Naive thymus-derived CD4-positive, alpha-beta T cell (primary cell): ENCODE measurements at regions not wholly inside any gene's neighbourhood (a gene's known extent, or its start where the extent isn't known, plus 50 kb on each side); places are given as distances from the start of the nearest gene placed in this dataset.

Experiments
- ATAC-seq: fragments of 150-1000 bp; cut with Tn5 transposase; 2 replicates; pipeline ENCODE4 v1.10.0; 2021; ENCODE audit warnings: mild to moderate bottlenecking, moderate library complexity
- CTCF ChIA-PET: fragments of 350-600 bp; sonication (Branson Sonifier 250); formaldehyde crosslinking; loops from one replicate; lab custom pipeline; 2021; ENCODE audit warnings: antibody characterized with exemption; lab: Charles Lee
- POLR2A ChIA-PET: fragments of 350-600 bp; sonication (Branson Sonifier 250); formaldehyde crosslinking; loops from one replicate; lab custom pipeline; 2021; ENCODE audit warnings: antibody characterized with exemption, inconsistent platforms; lab: Charles Lee
- DNase-seq, 9 donors: peaks; one replicate each; pipeline versions ENCODE4 v3.0.0 to v3.0.0-alpha.2; 2020 to 2022; ENCODE audit warnings: mixed read lengths in 1 of 9
- H3K27ac ChIP-seq: one replicate; pipeline ENCODE4 v1.7.0; 2013; ENCODE audit warnings: mild to moderate bottlenecking, low read depth, low read length, moderate library complexity
- H3K27me3 ChIP-seq, 2 donors: one replicate each; pipeline ENCODE4 v1.7.0; 2013; ENCODE audit warnings: low read length in 2 of 2, mild to moderate bottlenecking in 2 of 2, moderate library complexity in 2 of 2; ENCODE audit not compliant: control insufficient read depth in 2 of 2, insufficient read depth in 2 of 2
- H3K36me3 ChIP-seq, 3 experiments: 1 replicate in 2 of 3; 2 replicates in 1 of 3; pipeline ENCODE4 v1.7.0; 2013; ENCODE audit warnings: low read length in 3 of 3, mild to moderate bottlenecking in 3 of 3, moderate library complexity in 1 of 3; ENCODE audit not compliant: insufficient read depth in 3 of 3, control insufficient read depth in 2 of 3
- H3K4me1 ChIP-seq, 2 donors: one replicate each; pipeline ENCODE4 v1.7.0; 2013; ENCODE audit warnings: low read length in 2 of 2, mild to moderate bottlenecking in 2 of 2, moderate library complexity in 1 of 2; ENCODE audit not compliant: control insufficient read depth in 2 of 2, insufficient read depth in 2 of 2
- H3K4me3 ChIP-seq: 2 replicates; pipeline ENCODE4 v1.7.0; 2013; ENCODE audit warnings: mild to moderate bottlenecking, low read length
- H3K9me3 ChIP-seq, 3 experiments: 1 replicate in 2 of 3; 2 replicates in 1 of 3; pipeline ENCODE4 v1.7.0; 2013; ENCODE audit warnings: low read length in 3 of 3; ENCODE audit not compliant: control insufficient read depth in 2 of 3
- H3K27ac Mint-ChIP-seq, 9 donors: one replicate each; pipeline ENCODE4 v1.8.0; 2020 to 2022; ENCODE audit warnings: mixed read lengths in 9 of 9, mild to moderate bottlenecking in 8 of 9, moderate library complexity in 5 of 9, inconsistent platforms in 2 of 9
- H3K27me3 Mint-ChIP-seq, 5 donors: one replicate each; pipeline ENCODE4 v1.8.0; 2021 to 2022; ENCODE audit warnings: mixed read lengths in 5 of 5, mild to moderate bottlenecking in 1 of 5
- H3K36me3 Mint-ChIP-seq, 5 donors: one replicate each; pipeline ENCODE4 v1.8.0; 2020 to 2022; ENCODE audit warnings: mixed read lengths in 5 of 5, mild to moderate bottlenecking in 3 of 5, inconsistent platforms in 1 of 5
- H3K4me1 Mint-ChIP-seq, 7 donors: one replicate each; pipeline ENCODE4 v1.8.0; 2020 to 2022; ENCODE audit warnings: mixed read lengths in 7 of 7, mild to moderate bottlenecking in 3 of 7, inconsistent platforms in 1 of 7
- H3K4me3 Mint-ChIP-seq, 10 donors: one replicate each; pipeline ENCODE4 v1.8.0; 2020 to 2022; ENCODE audit warnings: mild to moderate bottlenecking in 10 of 10, mixed read lengths in 10 of 10, moderate library complexity in 6 of 10, inconsistent platforms in 2 of 10
- H3K9me3 Mint-ChIP-seq, 11 donors: one replicate each; pipeline ENCODE4 v1.8.0; 2020 to 2022; ENCODE audit warnings: mixed read lengths in 11 of 11, mild to moderate bottlenecking in 4 of 11, inconsistent platforms in 1 of 11, moderate library complexity in 1 of 11
- intact Hi-C, 2 donors: fragments of 100-400 bp; cut with micrococcal nuclease; formaldehyde crosslinking; loops; one replicate each; pipeline ENCODE4 v1.15.1; 2023

DNA sequence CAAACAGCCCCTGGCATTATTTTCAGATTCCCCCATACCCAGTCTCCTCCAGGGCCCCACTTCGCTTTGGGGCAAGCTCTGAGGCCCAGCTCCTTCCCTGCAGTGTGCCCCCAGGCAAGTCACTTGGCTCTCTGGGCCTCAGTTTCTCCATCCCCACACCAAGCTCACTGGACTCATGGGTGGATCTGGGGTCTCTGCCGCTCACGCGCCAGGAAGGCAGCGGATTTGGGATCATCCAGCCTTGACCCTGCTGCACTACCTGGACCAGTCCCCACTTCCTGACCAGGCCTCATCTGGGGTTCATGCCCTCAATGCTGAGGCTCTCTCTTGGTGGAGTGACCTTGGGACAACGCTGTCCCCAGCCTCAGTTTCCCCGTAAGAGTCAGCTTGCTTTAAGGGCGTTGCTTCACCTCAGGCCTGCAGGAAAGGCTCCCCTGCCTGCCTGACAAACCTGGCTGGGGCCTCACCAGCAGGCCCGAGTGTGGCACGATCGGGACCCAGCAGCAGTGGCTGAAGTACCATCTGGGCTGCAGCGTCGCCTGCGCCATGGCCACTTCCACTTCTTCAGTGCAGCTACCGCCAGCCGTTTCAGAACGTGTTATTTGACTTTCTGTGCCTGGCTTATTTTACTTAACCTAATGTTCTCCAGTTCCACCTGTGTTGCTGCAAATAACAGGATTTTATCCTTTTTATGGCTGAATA is 519.6 kb upstream of the SEMA6A start:
- no peaks in the 10 kb centered on the region for H3K4me1 Mint-ChIP-seq

DNA sequence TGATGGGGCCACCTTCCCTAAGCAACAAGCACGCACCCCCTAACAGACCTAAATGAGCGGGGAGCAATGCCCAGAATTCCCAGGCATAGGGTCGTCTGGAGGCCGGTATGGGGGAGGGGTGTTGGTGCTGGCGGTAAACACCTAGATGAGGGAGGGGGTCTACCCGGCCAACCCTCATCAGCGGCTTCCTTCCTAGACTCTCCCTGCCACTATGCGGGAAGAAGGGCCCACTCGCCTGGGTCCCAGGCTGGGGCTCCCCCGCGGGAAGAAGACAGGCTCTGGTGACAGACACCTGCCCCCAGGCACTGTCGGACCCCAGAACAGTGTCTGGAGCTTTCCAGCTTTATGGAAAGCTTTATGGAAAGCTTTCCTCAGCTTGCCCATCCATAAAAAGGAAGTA is 519.0 kb upstream of the SEMA6A start:
- Mint-ChIP-seq H3K27ac (no peak overlapping the region), H3K9me3 (peaks cover 0 to 8% (median 3%) of the 10 kb centered on the region in 11 donors)

More for the DNA sequence above, 519.6 kb upstream of the SEMA6A start:
- Mint-ChIP-seq H3K9me3 (peaks cover 0 to 8% (median 3%) of the 10 kb centered on the region in 11 donors), H3K4me3 (no peak overlapping the region), H3K27ac (no peak overlapping the region), H3K36me3 (no peaks in the 10 kb centered on the region), H3K27me3 (no peaks in the 10 kb centered on the region)
- no peak for DNase-seq
- H3K9me3 ChIP-seq = no peaks in the 10 kb centered on the region
- H3K4me3 ChIP-seq = no peak overlapping the region
- CTCF ChIA-PET = no interaction called here
- POLR2A ChIA-PET = no interaction called here
- H3K4me1 ChIP-seq = no peaks in the 10 kb centered on the region
- intact Hi-C loops = no loop called here
- H3K36me3 ChIP-seq = no peaks in the 10 kb centered on the region
- H3K27me3 ChIP-seq = no peaks in the 10 kb centered on the region
- no peak overlapping the region for H3K27ac ChIP-seq
- no peak for ATAC-seq

DNA sequence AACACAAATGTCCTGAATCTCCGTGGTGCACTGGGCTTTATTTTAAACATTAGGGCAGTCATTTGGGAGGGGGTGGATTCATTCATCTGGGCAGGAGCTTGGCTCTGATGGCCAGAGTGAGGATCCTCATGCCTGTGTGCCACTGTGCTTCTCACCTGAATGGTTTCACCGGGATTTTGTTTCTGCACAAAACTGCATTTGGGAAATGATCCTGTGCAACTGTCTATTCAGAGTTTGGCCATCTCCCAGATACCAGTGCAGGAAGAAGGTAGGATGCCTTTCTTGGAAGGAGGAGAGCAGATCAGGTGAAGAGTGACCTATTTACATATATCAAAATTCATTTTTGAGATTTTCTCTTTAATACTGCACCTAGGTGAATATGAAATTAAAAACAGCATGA is 514.4 kb upstream of the SEMA6A start:
- H3K4me1 Mint-ChIP-seq = no peaks in the 10 kb centered on the region
- no peaks in the 10 kb centered on the region for H3K36me3 ChIP-seq
- H3K27me3 Mint-ChIP-seq = no peaks in the 10 kb centered on the region
- intact Hi-C loops = no loop called here
- DNase-seq (no peak), ATAC-seq (no peak)
- no peaks in the 10 kb centered on the region for H3K9me3 ChIP-seq
- H3K4me3 ChIP-seq = no peak overlapping the region
- no peaks in the 10 kb centered on the region for H3K27me3 ChIP-seq
- H3K9me3 Mint-ChIP-seq = peaks cover 0 to 3% (median 0%) of the 10 kb centered on the region in 11 donors
- H3K4me1 ChIP-seq = no peaks in the 10 kb centered on the region
- no peak overlapping the region for H3K27ac ChIP-seq
- no peak overlapping the region for H3K4me3 Mint-ChIP-seq
- no peaks in the 10 kb centered on the region for H3K36me3 Mint-ChIP-seq
- H3K27ac Mint-ChIP-seq = no peak overlapping the region
- ChIA-PET CTCF (no interaction called here), POLR2A (no interaction called here)

More for the DNA sequence above, 519.0 kb upstream of the SEMA6A start:
- no peaks in the 10 kb centered on the region for H3K4me1 Mint-ChIP-seq
- H3K27ac ChIP-seq = no peak overlapping the region
- H3K9me3 ChIP-seq = no peaks in the 10 kb centered on the region
- no peak overlapping the region for H3K4me3 ChIP-seq
- H3K36me3 Mint-ChIP-seq = no peaks in the 10 kb centered on the region
- H3K27me3 ChIP-seq = no peaks in the 10 kb centered on the region
- intact Hi-C loops = no loop called here
- ChIA-PET CTCF (no interaction called here), POLR2A (no interaction called here)
- ATAC-seq = no peak
- no peaks in the 10 kb centered on the region for H3K36me3 ChIP-seq
- no peaks in the 10 kb centered on the region for H3K27me3 Mint-ChIP-seq
- H3K4me1 ChIP-seq = no peaks in the 10 kb centered on the region
- no peak for DNase-seq
- H3K4me3 Mint-ChIP-seq = no peak overlapping the region

DNA sequence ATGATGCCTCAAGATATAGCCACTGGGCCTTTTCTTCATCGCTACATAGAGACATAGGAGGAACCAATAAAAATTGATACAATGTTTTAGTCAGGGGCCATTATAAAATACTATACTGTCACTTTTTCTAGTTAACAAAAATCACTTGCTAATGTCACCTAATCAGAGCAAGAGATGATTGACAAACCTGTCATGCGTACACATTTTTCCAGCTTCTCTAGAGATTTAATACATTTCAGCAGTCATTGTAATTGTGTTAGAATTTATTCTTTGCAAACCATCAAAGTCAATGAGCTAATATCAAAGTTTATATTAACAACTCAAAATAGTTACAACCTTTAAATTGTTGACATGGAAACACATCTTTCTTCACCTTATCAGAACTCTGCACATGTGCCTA is 513.6 kb upstream of the SEMA6A start:
- H3K9me3 ChIP-seq = no peaks in the 10 kb centered on the region
- H3K4me3 ChIP-seq = no peak overlapping the region
- Mint-ChIP-seq H3K36me3 (no peaks in the 10 kb centered on the region), H3K27me3 (no peaks in the 10 kb centered on the region), H3K9me3 (peaks cover 0 to 2% (median 0%) of the 10 kb centered on the region in 11 donors), H3K4me1 (no peaks in the 10 kb centered on the region), H3K27ac (no peak overlapping the region), H3K4me3 (no peak overlapping the region)
- no peaks in the 10 kb centered on the region for H3K4me1 ChIP-seq
- H3K27ac ChIP-seq = no peak overlapping the region
- no peaks in the 10 kb centered on the region for H3K36me3 ChIP-seq
- intact Hi-C loops = no loop called here
- CTCF ChIA-PET = no interaction called here
- no peak for DNase-seq
- no peak for ATAC-seq
- H3K27me3 ChIP-seq = no peaks in the 10 kb centered on the region
- POLR2A ChIA-PET = no interaction called here

DNA sequence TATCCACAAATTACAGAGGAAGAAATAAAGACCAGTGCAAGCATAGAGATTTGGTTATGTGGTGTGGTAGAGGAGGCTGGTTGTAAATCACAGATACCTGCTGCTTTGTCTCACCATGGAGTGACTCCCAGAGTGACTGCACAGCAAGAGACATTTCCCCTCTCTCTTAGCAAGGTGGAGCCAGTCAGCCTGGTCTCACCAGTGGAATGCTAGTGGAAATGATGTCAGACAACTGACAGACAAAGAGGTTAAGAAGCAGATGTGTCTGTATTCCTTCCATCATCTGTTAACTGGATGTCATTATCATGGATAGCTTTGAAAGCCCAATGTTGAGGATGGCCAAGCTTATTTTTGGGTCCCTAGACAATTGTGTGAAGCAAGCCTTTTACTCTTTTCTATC is 509.4 kb upstream of the SEMA6A start:
- DNase-seq (no peak), ATAC-seq (no peak)
- Mint-ChIP-seq H3K9me3 (peaks cover 0 to 3% (median 0%) of the 10 kb centered on the region in 11 donors), H3K4me1 (no peaks in the 10 kb centered on the region), H3K27ac (no peak overlapping the region), H3K36me3 (no peaks in the 10 kb centered on the region), H3K27me3 (no peaks in the 10 kb centered on the region), H3K4me3 (no peak overlapping the region)
- Histone ChIP-seq H3K4me3 (no peak overlapping the region), H3K9me3 (no peaks in the 10 kb centered on the region), H3K27me3 (no peaks in the 10 kb centered on the region), H3K36me3 (no peaks in the 10 kb centered on the region), H3K27ac (no peak overlapping the region), H3K4me1 (no peaks in the 10 kb centered on the region)
- CTCF ChIA-PET = no interaction called here
- POLR2A ChIA-PET = no interaction called here
- intact Hi-C loops = no loop called here

DNA sequence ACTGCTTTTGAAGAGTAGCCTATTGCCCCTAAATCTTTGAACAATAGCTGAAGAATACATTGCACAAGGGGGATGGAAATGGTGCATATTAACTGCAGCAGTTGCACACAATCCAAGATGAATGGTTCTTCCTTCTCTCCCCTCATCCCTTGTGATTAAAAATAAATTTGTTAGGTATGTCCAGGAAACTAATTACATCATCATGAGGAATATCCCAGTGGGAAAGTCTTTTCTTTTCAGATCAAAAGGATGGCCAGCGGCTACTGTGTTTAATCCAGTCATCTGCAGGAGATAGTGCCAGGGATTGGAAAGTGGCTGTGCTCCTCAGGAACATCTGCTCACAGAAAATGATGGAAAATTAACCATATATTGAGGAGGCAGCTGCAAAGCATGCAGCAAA is 508.4 kb upstream of the SEMA6A start:
- Mint-ChIP-seq H3K4me1 (no peaks in the 10 kb centered on the region), H3K36me3 (no peaks in the 10 kb centered on the region), H3K9me3 (peaks cover 0 to 3% (median 0%) of the 10 kb centered on the region in 11 donors), H3K4me3 (no peak overlapping the region), H3K27me3 (no peaks in the 10 kb centered on the region), H3K27ac (no peak overlapping the region)
- Histone ChIP-seq H3K36me3 (no peaks in the 10 kb centered on the region), H3K27ac (no peak overlapping the region), H3K4me3 (no peak overlapping the region), H3K27me3 (no peaks in the 10 kb centered on the region), H3K9me3 (no peaks in the 10 kb centered on the region), H3K4me1 (no peaks in the 10 kb centered on the region)
- intact Hi-C loops = no loop called here
- DNase-seq (no peak), ATAC-seq (no peak)
- ChIA-PET POLR2A (no interaction called here), CTCF (no interaction called here)

DNA sequence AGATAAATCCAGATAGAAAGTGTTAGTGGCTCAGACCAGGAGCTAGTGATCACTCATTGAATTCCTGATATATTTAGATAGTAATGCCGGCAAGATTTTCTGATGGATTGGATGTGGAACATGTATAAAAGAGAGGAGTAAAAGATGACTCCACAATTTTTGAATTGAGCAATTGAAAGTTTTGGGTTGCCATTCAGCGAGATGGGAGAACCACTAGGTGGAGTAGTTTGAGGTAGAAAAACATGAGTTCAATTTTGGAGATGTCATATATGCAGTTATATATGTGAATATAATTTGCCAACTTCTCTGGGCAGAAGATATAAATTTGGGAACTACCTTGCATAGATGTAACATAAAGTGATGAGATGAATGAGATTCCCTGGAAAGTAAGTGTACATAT is 502.5 kb upstream of the SEMA6A start:
- no peak for DNase-seq
- no peak overlapping the region for H3K27ac ChIP-seq
- H3K36me3 ChIP-seq = no peaks in the 10 kb centered on the region
- Mint-ChIP-seq H3K9me3 (peaks cover 0 to 8% (median 0%) of the 10 kb centered on the region in 11 donors), H3K27ac (no peak overlapping the region), H3K4me3 (no peak overlapping the region), H3K27me3 (no peaks in the 10 kb centered on the region), H3K36me3 (no peaks in the 10 kb centered on the region), H3K4me1 (no peaks in the 10 kb centered on the region)
- ChIA-PET POLR2A (no interaction called here), CTCF (no interaction called here)
- H3K4me3 ChIP-seq = no peak overlapping the region
- intact Hi-C loops = no loop called here
- no peaks in the 10 kb centered on the region for H3K27me3 ChIP-seq
- H3K9me3 ChIP-seq = peaks cover 0 to 1% (median 0%) of the 10 kb centered on the region in 3 experiments
- no peaks in the 10 kb centered on the region for H3K4me1 ChIP-seq
- no peak for ATAC-seq
